ENCODE measurements at regions not wholly inside any gene's neighbourhood (a gene's known extent, or its start where the extent isn't known, plus 50 kb on each side); places are given as distances from the start of the nearest gene placed in this dataset.

- TF ChIP-seq REXO4 (CRISPR knock-in tag; IDR thresholded peaks at IDR 0.05; ENCODE audit: borderline replicate concordance), result no peak
- TF ChIP-seq POLR2A (IDR thresholded peaks at IDR 0.05; ENCODE audit: insufficient read depth in 1 of 2, low read depth in 2 of 2, low read length in 2 of 2), result no peak
- no peak for TF ChIP-seq SOX13 (IDR thresholded peaks at IDR 0.05)
- TF ChIP-seq SOX13 (CRISPR knock-in tag; conservative IDR thresholded peaks at IDR 0.05 in 1 of 2, IDR thresholded peaks at IDR 0.05 in 1 of 2), result no peak
- TF ChIP-seq EP300 (IDR thresholded peaks at IDR 0.05; ENCODE audit: low read depth in 2 of 2, low read length in 2 of 2), result no peak
- no peak for TF ChIP-seq EP300 (CRISPR knock-in tag; IDR thresholded peaks at IDR 0.05; ENCODE audit: borderline replicate concordance)
- TF ChIP-seq EZH2 (conservative IDR thresholded peaks at IDR 0.05; ENCODE audit: low read depth, low read length), result no peak
- TF ChIP-seq KDM1A (CRISPR knock-in tag; IDR thresholded peaks at IDR 0.05), result no peak
Observed at GRCh38 chr14:95440951-95441350, 75.5 kb downstream of the SYNE3 start.

All from HepG2 (cell line).